ENCODE measurements at regions not wholly inside any gene's neighbourhood (a gene's known extent, or its start where the extent isn't known, plus 50 kb on each side); places are given as distances from the start of the nearest gene placed in this dataset.

DNA sequence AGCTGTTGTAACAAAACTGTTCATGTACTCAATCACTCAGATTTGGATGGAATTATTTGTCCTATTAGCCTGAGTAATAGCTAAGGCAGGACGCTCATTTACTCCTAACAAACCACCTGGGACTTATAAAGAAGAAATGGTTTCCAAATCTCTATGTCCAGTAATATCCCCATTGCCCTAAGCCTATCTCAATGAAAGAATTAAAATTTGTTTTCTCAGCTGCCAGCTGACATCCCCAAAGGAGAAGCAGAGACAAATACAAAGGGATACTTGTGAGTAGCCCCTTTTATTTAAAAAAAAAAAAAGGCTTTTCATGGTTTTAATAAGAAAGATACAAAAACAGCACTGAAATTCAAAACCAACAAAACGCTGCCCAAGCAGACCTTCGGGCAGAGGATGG is 211.4 kb upstream of the PARD3B start:
- FAIRE-seq: no peak

DNA sequence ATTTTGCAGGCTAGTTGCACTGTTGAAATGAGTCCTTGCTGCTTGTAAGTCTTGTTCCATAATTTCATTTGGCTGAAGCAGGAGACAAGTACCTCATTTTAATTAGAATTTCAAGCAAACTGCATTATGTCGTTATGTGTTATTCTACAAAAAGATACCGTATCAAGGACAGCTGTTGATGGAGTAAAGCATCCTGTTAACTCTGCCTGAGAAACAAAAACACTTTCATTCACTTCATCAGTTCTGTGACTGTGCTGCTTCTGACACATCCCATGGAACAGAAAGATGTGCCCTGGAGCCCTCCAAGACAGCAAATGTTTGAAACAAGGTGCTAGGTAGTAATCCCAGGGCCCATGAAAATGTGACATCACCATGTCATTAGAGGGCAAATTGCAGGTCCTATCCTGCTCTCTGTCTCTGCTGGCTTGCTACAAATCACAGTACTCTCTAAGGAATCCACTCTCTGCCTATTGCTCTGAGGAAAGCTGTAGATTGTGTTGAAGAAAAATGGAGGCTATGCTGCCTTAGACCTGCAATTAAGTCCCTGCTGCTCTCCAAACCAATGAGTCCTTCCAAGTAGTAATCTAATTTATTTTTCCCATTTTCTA is 209.7 kb upstream of the PARD3B start:
- FAIRE-seq: no peak

DNA sequence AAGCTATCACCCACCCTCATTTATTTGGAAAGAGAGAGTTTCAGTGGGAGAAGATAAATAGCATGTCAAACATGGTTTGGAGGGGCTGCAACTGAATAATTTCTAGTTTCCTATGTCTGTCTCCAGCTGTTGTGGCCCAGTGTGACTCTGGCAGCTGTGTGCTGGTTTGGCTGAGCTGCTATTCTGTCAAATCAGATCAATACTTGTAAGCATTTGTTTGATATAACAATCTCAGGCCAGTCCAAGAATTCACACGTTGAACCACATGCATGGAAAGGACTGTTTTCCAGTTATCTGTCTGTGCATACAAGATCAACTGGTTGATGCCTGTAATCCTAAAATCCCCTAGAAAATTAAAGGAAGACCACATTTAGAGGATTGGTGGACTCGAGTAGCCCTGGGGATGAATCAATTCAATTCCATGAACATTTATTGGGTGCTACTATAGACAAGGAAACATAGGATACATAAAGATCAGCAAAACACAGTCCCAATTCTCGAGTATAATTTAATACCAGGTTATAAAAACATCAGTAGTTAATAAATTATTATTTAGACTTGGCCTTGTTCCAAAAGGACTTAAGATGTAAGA is 209.0 kb upstream of the PARD3B start:
- no peak for FAIRE-seq

DNA sequence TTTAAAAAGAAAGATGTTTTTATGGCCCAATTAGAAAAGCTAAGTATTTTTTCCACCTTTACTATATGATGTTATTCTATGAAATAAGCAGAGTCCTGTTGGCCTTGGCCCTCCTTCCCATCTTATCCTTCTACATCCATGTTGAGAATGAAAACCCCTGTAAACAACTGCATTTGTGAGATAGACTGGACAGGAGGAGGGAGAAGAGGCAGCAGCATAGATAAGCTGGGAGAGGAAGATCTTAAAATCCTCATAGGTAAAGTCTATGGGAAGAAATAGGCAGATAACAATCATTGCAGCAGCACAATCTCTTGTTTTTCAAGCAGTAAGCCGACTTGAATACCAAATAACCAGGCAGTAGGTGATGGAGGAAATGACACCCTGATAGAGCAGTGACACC is 207.6 kb upstream of the PARD3B start:
- FAIRE-seq: no peak

DNA sequence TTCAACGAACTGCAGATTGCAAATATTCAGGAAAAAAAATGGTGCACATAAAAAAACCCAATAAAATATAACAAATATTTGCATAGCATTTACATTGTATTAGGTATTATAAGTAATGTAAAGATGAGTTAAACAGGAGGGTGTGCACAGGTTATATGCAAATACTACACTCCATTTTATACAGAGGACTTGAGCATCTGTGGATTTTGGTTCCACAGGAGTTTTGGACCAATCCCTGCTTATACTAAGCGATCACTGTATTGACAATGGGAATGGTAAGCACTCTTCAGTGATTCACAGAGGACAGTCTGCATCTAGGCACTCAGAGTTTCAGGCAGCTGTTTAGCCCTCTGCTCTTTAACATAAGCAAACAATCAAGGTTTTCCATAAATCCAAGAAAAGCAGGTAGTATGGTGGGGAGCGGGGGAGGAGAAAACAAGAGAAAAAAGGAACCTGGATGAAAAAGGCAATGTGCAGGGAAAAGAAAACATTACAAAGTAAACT is 206.0 kb upstream of the PARD3B start:
- no peak for FAIRE-seq

DNA sequence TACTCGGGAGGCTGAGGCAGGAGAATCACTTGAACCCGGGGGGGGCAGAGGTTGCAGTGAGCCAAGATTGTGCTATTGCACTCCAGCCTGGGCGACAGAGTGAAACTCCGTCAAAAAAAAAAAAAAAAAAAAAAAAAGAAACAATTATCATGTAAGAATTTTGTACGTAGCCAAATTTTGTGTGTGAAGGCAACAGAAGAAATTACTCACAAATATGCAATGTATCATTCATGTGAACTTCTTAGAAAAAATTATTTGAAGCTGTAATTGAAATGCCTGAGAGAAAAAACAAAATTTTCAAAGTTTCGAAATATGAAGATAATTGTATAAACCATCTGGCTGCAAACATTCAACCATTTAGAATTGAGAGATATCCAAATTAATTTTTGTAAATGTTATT is 204.8 kb upstream of the PARD3B start:
- FAIRE-seq: no peak

DNA sequence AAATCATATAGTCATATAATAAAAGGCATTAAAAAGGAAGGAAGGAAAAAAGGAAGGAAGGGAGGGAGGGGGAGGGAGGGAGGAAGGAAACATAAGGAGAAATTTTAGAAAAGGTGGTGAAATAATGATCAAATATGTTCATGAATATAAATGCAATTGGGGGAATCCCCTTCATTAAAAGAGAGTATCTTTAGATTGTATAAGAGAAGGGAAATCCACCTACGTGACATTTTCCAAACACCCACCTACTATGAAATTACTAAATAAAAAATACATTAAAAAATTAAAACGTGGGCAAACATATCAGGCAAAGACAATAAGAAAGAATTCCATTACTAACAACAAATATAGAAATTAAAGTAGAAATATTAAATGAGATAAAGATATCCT is 203.4 kb upstream of the PARD3B start:
- no peak for FAIRE-seq

DNA sequence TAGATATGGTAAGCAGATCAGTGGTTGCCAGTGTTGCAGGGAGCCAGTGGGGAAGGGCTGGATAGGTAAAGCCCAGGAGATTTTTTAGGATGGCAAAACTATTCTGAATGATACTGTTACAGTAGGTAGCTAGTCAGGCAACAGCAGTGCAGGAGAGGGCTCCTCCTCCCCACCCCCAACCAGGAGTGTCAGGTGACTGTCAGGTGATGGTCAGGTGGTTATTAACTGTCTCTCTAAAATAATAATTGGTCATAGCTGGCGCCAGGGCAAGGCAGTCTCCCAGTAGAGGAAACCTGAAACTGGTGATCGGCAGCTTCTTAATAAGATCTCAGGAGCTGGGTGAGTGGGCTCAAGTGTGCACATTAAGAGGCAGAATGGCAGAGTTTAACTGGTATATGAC is 201.6 kb upstream of the PARD3B start:
- FAIRE-seq: no peak

DNA sequence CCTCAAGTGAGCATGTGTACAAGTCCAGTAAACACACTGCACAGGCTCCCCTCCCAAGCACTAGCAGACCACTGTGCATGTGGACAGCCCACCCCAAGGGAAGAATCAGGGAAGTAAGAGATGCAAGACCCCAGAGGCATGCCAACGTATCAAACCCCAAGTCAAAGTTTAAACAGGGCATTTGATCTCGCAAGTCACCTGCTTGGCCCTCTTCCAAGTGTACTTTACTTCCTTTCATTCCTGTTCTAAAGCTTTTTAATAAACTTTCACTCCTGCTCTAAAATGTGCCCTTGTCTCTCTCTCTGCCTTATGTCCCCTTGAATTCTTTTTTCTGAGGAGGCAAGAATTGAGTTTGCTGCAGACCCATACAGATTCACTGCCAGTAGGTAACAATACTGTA is 201.2 kb upstream of the PARD3B start:
- no peak for FAIRE-seq

DNA sequence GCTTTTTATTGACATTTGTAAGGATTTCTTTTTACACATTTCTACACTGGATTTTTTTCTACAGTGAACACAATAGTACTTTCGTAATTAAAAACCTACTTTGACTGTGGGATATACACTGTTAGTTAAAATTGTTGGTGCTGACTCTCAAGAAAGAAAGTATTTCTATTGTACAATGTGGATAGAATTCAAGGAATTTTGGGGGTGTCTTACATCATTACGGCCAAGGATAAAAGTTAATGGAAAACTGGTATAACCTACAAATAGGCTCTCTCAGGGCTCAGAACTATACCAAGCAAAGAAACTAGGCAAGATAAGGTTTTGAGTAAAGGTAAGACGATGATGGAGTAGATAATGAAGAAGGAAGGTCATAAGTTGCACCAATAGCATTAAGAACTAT is 198.4 kb upstream of the PARD3B start:
- no peak for FAIRE-seq

DNA sequence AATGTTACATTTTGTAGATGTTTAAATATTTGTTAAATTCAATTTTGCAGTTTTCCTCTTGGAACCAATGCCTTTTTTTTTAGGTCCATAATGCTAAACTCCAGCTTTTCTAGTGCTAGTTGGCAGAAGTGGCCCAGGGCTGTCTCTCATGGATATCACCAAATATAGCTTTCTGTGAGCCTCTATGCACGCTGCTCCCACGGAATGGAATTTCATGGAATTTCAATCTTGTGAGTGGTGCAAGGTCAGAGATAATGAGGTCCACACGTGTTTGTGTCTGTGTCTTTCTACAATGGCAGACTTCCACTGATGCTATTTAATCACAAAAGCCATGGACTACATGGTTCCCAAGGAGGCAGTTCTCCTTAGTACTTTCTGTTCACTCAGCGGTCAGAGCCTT is 191.5 kb upstream of the PARD3B start:
- FAIRE-seq: no peak

DNA sequence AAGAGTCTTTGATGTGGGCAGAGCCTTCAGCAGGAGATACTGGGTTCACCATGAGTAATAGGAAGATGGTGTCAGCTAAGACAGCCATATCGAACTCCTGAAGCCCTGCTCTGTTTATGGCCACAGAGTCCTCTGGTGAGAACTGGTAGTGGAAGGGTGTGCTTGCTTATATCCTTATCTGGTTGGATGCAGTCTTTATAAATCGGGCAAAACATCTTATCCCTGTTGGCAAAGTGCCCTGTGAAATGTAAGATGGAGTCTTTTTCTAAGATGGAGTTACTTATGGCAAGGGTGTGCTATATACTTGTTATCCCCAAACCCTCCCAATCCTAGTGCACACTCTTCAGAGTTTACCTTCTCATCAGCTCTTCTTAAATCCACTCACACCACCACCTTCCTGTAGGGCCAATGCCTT is 190.8 kb upstream of the PARD3B start:
- no peak for FAIRE-seq

DNA sequence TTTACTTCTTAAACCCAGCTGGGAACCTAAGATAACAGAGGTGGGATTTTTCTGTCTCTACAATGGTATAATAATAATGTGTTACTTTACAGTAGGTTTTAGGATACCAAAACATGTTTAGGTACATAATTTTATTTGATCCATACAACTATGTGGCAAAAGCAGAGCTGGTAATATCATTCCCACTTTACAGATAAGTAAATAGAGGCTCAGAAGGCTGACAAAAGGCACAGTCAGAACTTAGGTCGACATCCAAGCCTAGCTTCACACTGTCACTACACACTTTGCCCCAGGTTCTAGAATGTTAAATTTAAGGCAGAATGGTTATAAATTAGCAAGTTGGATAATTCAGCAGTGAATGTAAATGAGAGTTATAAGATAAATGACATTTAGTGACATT is 189.6 kb upstream of the PARD3B start:
- no peak for FAIRE-seq

DNA sequence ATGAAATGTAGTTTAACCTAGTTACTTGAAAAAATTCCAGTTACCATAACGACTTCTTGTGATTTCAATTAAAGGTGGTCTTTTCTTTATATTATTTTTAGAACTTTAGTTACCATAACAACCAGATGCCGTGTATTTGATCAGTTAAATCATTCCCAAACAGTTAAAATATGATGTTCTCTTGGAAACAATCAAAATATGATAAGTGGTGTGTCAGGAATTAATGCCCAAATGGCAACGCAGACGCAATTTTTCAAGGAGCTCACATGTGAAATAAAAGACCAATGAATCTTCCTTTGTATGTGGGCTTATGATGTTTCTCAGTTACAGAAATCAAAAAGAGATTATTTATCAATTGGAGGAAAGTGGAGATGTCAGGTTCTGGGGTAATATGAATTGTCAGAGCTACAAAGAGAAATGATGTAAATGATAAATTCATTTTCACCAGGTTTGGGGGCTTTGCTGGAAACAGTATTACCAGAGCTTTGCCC is 189.1 kb upstream of the PARD3B start:
- no peak for FAIRE-seq

DNA sequence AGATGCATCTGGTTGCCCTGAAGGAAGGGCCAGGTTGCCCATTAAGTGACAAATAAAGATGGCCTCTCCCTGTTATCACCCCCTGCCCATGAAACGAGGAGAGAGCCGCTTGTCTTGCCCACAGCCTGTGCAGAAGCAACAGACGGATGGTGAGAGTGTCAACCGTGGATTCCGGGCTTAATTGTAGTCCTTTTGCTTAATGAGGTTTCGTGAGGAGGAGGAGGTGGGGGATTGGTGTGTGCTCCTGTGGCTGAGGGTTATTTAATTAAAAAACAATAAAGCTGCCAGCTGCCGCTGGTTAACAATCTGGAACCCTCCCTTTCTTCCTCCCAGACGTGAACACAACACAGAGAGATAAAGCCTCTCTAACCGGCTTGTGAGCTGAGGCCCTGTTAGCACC is 188.0 kb upstream of the PARD3B start:
- FAIRE-seq: no peak

DNA sequence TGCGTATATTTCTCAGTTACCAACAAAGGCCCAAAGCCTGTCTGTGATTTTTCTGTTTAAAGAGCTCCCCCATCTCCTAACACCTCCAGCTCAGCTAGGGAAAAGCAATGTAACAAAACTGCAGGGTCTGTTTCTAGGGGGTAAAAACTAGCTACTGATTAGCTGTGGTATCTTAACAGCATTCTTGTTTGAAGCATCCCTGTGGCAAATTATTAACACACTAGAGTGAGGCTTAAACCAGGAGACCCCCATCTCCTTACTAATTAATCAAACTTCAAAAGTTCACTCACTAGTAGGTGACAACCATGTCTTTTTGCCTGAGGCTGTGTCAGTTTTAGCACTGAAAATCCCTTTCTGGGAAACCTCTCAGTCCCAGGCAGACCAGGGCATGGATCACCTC is 186.2 kb upstream of the PARD3B start:
- no peak for FAIRE-seq

DNA sequence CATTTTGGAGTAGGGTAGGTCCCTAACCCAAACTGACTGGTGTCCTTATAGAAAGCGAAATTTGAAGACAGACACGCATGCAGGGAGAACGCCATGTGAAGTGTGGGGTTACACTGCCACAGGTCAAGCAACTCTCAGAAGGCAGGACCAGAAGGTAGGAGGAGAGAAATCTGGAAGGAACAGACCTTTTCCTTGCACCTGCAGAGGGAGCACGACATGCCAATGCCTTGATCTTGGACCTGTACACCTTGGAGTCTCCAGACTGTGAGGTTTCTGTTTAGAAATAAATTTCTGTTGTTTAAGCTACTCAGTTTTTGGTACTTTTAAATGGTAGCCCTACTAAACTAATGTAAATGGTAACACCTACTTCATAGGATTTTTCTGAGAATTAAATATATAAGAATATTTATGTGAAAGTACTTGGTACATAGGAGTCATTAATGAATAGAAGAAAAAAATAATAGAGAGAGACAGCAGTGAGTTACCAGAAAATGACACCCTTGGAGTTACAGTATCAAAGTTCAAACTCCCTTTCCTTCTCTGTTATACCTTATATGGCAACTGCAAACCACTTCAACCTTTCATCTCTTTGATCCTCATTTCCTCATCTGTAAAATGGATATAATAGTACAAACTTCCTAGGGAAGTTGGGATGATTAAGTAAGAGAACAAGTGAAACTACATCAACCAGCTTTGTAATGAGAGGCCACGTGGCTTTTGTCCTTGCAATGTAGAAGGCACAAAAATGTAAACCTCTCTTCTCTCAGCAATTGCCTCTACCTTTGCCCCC is 184.9 kb upstream of the PARD3B start:
- no peak for FAIRE-seq

DNA sequence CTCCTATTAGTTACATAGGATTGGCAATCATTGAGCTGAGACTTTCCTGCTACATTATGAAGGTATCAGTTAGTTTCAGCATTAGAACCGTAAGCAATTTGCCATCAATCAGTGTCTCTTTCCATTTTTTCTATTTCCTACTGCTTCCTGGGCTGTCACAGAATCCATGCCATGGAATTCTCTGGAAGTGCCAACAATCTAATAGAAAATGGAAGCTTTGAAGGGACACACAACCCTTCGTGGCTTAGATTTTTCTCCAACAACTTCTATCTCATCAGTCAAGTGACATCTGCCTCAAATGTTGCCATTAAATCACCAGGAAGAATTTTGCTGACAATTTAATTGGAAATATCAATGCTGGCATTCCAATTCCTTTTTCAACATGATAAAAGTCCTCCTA is 183.5 kb upstream of the PARD3B start:
- FAIRE-seq: no peak

DNA sequence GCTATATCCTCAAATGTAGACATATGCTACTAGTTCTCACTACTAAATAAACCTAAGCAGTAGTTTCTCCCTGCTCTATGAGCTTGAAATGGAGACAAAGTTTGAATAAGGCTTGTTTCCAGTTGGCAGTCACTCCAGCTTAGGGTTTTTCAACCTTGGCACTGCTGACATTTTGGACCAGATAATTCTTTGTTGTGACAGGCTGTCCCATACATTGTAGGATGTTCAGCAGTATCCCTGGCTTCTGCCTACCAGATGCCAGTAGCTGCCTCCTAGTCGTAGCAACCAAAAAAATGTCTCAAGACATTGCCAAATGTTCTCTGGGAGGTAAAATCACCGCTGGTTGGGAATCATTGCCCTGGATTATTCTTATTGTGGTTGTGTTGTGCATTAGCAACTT is 182.7 kb upstream of the PARD3B start:
- no peak for FAIRE-seq

DNA sequence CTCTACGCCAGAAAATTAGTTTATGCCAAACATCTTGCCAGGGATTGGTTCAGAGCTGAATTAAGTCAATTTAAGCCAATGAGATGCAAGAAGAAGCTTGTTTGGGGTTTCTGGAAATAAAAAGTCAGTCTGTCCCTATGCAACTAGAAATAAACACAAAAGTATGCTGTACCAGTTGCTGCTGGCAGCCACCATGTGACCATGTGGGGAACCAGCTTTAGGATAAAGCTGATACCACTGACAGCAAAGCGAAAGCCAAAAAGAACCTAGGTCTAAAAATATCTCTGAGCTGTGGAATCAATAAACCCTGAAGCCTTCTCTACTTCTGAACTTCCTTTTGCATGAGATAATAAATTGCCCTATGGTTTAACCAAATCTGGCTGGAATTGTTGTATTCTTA is 181.8 kb upstream of the PARD3B start:
- FAIRE-seq: no peak

DNA sequence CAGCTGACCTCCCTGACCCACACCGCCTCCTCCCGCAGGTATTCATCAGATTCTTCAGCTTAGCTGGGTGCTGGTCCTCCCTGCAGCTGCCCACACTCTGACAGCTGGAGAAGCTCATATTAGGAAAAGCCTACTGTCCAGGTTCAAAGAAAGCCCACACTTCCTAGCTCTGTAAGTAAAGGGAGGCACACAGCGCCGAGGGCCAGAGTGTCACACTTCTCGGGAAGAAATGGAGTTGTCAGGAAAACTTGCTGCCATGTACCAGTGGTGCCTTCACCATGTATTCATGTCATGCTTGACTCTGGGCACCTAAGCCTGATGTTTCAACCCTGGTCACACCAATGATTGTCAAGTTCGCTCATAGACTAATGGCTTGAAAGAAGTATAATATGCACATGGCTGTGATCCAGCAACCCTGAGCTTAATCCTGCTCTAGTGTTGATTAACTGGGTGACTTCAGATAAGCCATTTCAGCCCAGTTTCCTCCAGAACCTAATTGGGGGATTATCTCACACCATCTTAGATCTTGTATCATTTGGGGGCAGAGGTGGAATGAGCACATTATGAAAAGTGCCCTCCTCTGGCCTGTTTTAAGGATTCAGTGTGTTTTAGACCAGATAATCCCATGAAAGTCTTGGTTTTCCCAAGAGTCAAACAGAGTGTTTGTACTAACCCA is 180.3 kb upstream of the PARD3B start:
- FAIRE-seq: no peak

DNA sequence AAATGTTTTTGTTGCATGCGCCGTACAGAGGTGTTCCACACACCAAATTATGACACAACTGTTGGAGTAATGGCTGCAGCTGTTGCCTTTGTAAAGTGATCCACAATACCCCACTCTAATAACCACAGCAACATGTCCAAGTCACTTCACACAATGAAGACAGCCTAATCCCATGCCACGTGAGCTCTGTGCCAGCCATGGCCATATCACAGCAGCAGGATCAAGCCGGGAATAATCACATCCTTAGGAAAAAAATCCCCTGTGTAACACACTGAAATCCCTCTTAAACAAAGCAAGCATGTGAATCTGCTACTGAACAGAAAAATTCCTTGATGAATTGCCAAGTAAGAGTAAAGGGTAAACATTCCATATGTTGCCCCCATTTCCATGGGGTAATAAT is 179.5 kb upstream of the PARD3B start:
- no peak for FAIRE-seq

DNA sequence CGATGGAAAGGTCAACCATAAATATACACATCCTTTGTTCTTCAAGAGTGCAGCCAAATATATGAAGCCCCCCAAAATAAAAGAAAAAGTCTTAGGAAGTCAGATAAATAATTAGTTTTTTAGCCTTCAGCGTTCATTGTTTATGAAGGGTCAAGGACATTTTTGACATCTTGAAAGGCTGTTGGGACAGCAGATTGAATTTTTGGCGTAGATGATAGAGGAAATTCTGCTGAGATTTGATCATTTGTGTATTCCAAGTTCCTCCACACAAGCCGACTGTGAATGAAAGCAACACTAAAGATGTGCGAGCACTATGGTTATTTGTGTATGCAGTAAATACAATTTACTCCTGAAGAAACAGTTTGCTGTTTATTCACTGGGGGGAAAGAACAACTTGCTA is 177.8 kb upstream of the PARD3B start:
- no peak for FAIRE-seq

Data from A204.1 (cell line).